Stimulated activated CD8-positive, alpha-beta memory T cell treated with anti-CD3 and anti-CD28 coated beads, Interleukin-4, amount 100 ng/mL, for 1 hour (primary cell): ENCODE measurements at regions not wholly inside any gene's neighbourhood (a gene's known extent, or its start where the extent isn't known, plus 50 kb on each side); places are given as distances from the start of the nearest gene placed in this dataset.

ENCODE experiments used
- DNase-seq, 2 donors: peaks; one replicate each; pipeline ENCODE4 v3.0.0-alpha.2; 2020; ENCODE audit warnings: low read depth in 2 of 2, low spot score in 1 of 2

DNA sequence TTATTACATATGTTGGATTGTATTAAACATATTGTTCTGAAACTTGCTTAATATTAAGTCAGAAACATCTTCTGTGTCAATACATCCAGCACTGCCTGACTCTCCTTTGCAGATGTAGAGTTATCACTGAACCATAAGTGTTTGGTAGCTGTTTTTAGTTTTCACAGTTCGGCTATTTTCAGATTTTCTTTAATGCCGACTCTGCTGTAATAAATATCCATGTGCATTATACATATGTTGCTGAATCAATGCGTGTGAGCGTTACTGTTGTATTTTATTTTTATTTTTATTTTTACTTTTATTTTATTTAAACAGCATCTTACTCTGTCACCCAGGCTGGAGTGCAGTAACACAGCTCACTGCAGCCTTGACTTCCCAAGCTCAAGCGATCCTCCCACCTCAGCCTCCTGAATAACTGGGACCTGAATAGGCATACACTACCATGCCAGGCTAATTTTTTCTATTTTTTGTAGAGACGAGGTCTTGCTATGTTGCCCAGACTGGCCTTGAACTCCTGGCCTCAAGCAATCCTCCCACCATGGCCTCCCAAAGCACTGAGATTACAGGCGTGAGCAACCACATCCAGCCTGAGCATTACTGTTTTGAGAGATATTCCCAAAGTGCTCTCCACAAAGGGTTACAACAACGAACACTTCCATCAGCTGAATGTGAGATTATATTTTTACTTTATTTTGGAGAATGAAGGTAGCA lies 50.7 kb upstream of the NOCT start:
- no peak for DNase-seq

DNA sequence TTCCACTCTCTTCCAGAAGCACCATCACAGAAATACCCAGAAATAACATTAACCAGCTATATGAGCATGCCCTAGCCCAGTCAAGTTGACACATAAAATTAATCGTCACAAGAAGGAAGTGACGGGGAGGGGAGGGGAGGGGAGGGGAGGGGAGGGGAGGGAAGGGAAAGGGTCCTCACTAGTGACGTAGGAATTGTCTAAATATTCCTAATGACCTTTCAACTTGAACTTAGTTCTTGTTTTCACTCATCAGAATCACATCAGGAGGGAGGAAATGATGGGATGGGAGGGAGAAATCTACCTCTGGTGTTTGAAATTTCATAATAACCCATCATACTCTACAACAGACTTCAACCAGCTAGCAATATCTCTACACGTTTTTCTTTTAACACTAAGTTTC lies 52.2 kb upstream of the NOCT start:
- DNase-seq, result no peak

DNA sequence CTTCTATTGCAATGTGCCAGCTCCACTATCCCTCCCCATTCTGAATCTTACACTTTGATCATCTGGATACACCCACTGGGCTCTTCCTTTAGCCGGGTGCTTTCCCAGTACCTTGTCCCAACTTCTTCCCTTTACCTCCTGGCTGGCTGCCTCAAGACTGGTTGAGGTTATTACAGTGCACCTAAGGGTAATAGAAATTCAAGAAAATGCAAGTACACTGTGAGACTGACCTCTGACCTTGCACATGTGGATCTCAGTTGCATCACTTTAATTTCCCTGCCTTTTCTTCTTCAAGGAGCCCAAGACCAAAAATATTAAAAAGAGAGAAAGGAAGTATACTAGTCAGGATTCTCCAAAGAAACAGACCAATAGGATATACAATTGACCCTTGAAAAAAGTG lies 53.9 kb upstream of the NOCT start:
- DNase-seq, result no peak

GRCh38 chr4:138961129-138961528 lies 54.5 kb upstream of the NOCT start:
- no peak for DNase-seq

GRCh38 chr4:138960175-138960710 lies 55.3 kb upstream of the NOCT start:
- DNase-seq, result no peak

- no peak for DNase-seq
Measured at GRCh38 chr4:138959097-138959815, 56.3 kb upstream of the NOCT start.

DNA sequence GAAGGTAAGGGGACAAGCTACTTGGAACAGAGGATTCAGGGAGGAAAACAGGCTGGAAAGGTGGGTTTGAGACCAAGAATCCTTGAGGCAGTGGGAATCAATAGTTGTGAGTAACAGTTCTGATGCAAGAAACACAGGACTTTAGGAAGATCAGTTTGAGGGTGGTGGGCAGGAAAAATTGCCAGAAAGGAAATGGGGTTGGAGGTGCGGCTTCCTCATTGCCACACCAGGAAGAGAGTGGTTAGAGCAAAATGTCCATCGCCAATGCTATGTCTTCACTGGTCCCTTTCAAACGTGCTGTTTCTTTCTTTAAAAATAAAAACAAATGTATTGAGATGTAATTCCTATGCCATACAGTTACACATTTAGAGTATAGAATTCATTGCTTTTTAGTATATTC lies 57.1 kb upstream of the NOCT start:
- no peak for DNase-seq

DNA sequence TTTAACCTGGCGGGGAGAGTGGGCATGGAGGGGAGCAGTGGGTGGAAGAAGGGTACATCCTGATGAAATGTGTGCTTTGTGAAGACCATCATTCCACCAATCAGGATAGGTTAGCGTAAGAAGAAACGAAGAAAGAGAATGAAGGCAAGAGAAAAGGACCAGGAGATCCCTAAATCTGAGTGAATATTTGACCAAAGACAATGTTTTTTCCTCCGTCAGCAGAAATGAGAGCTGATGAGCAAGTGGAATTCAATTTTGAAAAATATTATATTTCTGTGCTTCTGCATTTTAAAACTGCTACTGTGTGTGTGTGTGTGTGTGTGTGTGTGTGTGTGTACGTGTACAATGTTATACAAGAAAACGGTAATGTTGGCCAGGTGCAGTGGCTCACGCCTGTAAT lies 58.3 kb upstream of the NOCT start:
- no peak for DNase-seq

DNA sequence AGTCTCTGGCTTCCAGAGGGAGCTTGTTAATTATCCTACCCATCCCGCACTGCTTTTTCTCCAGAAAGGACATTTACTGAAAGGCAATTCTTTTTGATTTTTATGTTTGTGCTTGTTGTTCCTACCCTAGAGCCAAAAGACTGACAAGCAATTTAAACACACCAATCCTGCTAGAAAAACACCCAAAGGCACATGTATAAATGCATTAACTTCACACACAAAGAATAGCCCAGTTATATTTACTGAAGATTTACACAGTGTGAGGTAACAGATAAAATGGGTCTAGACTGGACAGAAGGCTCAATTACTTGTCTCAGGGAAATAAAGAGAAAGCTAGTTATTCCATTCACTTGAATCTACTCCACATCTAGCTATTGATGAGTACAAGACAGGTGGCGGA lies 61.2 kb upstream of the NOCT start:
- no peak for DNase-seq

GRCh38 chr4:138953961-138954371 lies 61.6 kb upstream of the NOCT start:
- no peak for DNase-seq

GRCh38 chr4:138952411-138952810 lies 63.2 kb upstream of the NOCT start:
- no peak for DNase-seq

GRCh38 chr4:138951764-138952163 lies 63.8 kb upstream of the NOCT start:
- no peak for DNase-seq

DNA sequence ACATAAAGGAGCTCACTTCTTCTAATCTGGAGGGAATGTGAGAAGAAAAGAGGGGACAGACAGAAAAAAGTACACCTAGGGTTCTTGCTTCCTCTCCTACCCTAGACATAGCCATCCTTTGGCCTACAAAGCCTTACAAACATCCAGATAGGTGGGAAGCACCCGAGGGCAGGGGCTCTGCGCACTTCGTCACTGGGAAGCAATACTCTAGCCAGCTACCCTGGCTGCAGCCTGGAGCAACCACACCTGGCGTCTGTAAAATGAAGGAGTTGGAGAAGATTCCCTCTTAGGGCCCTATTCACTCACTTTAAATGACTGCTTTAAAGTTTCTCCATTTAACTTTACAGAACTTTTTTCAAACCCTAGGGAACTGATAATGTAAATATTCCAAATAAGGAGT lies 65.7 kb upstream of the NOCT start:
- DNase-seq, result no peak

DNA sequence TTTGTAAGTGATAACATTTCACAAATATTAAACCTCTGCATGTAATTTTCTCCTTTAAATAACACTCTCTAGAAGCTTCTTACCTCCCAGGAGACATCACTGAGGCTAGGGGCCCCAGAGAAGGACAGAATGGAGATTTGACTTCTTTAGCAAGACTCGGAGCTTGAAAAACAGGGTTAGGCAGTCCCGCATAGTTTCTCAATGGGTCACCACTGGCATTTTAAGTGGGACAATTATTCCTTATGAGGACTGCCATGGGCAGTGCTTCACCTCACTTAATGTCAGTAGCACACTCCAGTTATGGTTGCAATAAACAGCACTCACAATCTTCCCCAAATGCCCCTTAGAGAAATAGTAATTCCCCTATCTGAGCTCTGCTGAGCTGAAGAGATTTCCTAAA lies 66.7 kb upstream of the NOCT start:
- DNase-seq, result no peak

GRCh38 chr4:138946306-138946705 lies 69.3 kb upstream of the NOCT start:
- DNase-seq, result no peak

DNA sequence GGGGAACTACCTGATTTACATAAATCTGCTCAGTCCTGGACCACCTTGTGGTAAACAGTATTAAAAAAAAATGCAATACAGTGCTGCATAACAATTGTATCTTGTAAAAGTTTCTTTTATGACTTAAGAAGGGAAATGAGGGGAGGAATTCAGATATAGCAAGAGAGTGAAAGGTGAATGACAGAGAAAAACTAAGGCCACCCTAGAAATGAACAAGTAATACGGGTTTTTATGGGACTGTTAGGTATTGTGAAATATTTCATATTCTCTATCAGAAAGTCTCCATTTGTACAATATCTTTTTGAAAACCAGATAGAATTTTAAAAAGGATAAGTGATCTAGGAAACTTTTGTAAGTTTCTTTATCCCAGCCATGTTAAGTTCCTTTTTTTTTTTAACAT lies 69.7 kb upstream of the NOCT start:
- DNase-seq, result no peak

GRCh38 chr4:138945401-138945800 lies 70.2 kb upstream of the NOCT start:
- no peak for DNase-seq

GRCh38 chr4:138943893-138944292 lies 71.7 kb upstream of the NOCT start:
- DNase-seq, result no peak

GRCh38 chr4:138941037-138941436 lies 74.5 kb upstream of the NOCT start:
- no peak for DNase-seq

GRCh38 chr4:138939960-138940359 lies 75.6 kb upstream of the NOCT start:
- no peak for DNase-seq

DNA sequence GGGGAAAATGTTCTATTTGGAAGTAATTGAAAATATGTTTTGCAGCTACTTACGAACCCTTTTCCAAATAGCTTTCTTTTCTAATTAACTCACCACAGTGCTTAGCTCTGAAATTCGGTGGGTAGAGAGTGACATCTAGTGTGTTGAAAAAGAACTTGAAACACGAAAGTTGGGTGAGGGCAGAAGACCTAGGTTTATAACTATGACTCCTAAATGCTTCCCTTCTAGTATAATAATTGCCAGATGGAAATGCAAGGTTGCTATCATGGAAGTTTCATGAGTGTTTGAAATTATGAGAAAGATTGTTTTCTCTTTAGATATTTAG lies 77.3 kb upstream of the NOCT start:
- DNase-seq, result no peak

DNA sequence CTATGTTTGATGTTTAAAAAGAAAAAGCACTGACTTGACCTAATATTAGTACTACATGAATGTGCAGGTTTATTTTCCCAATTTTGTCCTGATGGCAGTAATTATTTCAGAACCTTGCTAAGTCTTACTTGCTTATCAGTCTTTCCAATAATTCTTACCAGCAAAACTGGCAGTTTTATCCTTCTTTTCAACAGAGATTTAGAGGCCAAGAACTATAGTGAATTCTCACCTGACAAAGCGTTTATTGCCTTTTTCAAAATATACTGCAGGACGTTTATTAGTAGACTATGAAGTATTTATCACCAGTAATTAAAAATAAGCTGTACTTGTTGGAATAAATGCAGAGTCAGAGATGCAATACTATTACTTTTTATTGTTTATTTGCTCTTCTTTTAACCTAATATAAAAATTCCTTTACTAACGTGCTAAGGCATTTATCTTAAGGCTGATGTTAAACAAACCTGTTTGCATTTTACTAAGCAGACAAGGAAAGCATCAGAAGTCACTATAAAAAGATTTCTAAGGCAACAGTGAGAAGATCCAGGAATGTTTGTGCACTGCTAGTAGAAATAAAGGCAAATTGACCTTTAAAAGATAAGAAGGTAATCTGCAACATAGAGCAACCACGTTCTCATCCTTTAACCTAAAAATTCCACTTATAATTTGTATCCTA lies 80.3 kb upstream of the NOCT start:
- no peak for DNase-seq
